PC-9 (cell line): ENCODE measurements at regions not wholly inside any gene's neighbourhood (a gene's known extent, or its start where the extent isn't known, plus 50 kb on each side); places are given as distances from the start of the nearest gene placed in this dataset.

Source experiments
- BruUV-seq: library from RNA; stranded (reverse); fragments of 400-500 nt; replicated peaks from 2 replicates; lab custom pipeline; 2021; lab: Mats Ljungman, UMichigan
- CTCF ChIA-PET: fragments of 300-600 bp; sonication (Branson Sonifier 250); formaldehyde crosslinking; loops from one replicate; lab custom pipeline; 2022; ENCODE audit warnings: antibody characterized with exemption; lab: Charles Lee
- POLR2A ChIA-PET: fragments of 300-600 bp; sonication (Branson Sonifier 250); formaldehyde crosslinking; loops from one replicate; lab custom pipeline; 2022; ENCODE audit warnings: antibody characterized with exemption; ENCODE audit not compliant: unreplicated experiment; lab: Charles Lee
- DNase-seq, 2 experiments: peaks; one replicate each; pipeline versions ENCODE4 v3.0.0 to v3.0.0-alpha.2; 2015 to 2022; ENCODE audit warnings: mixed read lengths in 1 of 2
- H2AFZ ChIP-seq: fragments of 200-600 bp; sonication (generic); 2 replicates; pipeline ENCODE4 v1.8.1; 2017; ENCODE audit warnings: antibody characterized with exemption
- H3F3A ChIP-seq: fragments of 200-600 bp; sonication (generic); 2 replicates; pipeline ENCODE4 v1.8.1; 2017; ENCODE audit warnings: antibody characterized with exemption, mild to moderate bottlenecking, low read depth; ENCODE audit not compliant: insufficient read depth
- H3K27ac ChIP-seq: fragments of 200-600 bp; sonication (generic); 2 replicates; pipeline ENCODE4 v1.6.1; 2016; ENCODE audit warnings: mixed run types
- H3K27me3 ChIP-seq: fragments of 200-600 bp; sonication (generic); 2 replicates; pipeline ENCODE4 v1.6.1; 2016; ENCODE audit warnings: low read depth, mixed run types; ENCODE audit not compliant: insufficient read depth
- H3K36me3 ChIP-seq: fragments of 200-600 bp; sonication (generic); 2 replicates; pipeline ENCODE4 v1.6.1; 2016; ENCODE audit warnings: low read depth, mixed run types
- H3K4me1 ChIP-seq: fragments of 200-600 bp; sonication (generic); replicated peaks from 2 replicates; pipeline ENCODE4 v1.6.1; 2016; ENCODE audit warnings: mixed run types; ENCODE audit not compliant: insufficient read depth
- H3K4me2 ChIP-seq: fragments of 200-600 bp; sonication (generic); 2 replicates; pipeline ENCODE4 v1.6.1; 2017; ENCODE audit warnings: mixed run types
- H3K4me3 ChIP-seq: fragments of 200-600 bp; sonication (generic); 2 replicates; pipeline ENCODE4 v1.6.1; 2016; ENCODE audit warnings: mixed run types
- H3K79me2 ChIP-seq: fragments of 200-600 bp; sonication (generic); 2 replicates; pipeline ENCODE4 v1.6.1; 2017; ENCODE audit warnings: low read depth, mixed run types
- H3K9me2 ChIP-seq: fragments of 200-600 bp; sonication (generic); 2 replicates; pipeline ENCODE4 v1.8.1; 2017; ENCODE audit warnings: mild to moderate bottlenecking; ENCODE audit not compliant: insufficient read depth
- H3K9me3 ChIP-seq: fragments of 200-600 bp; sonication (generic); 2 replicates; pipeline ENCODE4 v1.8.1; 2016; ENCODE audit warnings: low read depth; ENCODE audit not compliant: insufficient read depth
- H4K20me1 ChIP-seq: fragments of 200-600 bp; sonication (generic); 2 replicates; pipeline ENCODE4 v1.8.1; 2017; ENCODE audit not compliant: insufficient read depth
- CTCF ChIP-seq: fragments of 200-600 bp; sonication (generic); conservative IDR thresholded peaks from 2 replicates; pipeline ENCODE4 v1.6.1; 2017; ENCODE audit warnings: mixed run types, antibody characterized with exemption, mild to moderate bottlenecking, moderate library complexity
- EZH2 ChIP-seq: fragments of 200-600 bp; sonication (generic); IDR thresholded peaks from 2 replicates; pipeline ENCODE4 v1.8.0; 2017; ENCODE audit warnings: antibody characterized with exemption, low read depth
- intact Hi-C: fragments of 100-400 bp; cut with micrococcal nuclease; formaldehyde crosslinking; loops from one replicate; pipeline ENCODE4 v1.10.0; 2022; ENCODE audit not compliant: unreplicated experiment

- no peak for DNase-seq
- intact Hi-C loops: no loop called here
- ChIA-PET CTCF (no interaction called here), POLR2A (no interaction called here)
- Histone ChIP-seq H3K36me3 (no peaks in the 10 kb centered on the region), H3K79me2 (no peaks in the 10 kb centered on the region), H3K4me3 (no peak overlapping the region), H3K9me3 (no peaks in the 10 kb centered on the region; the same call in 1 of the 2 replicates), H3K27me3 (no peaks in the 10 kb centered on the region), H3K4me2 (no peak overlapping the region), H4K20me1 (no peaks in the 10 kb centered on the region), H3K9me2 (no peaks in the 10 kb centered on the region), H2AFZ (no peak overlapping the region), H3F3A (no peaks in the 10 kb centered on the region), H3K4me1 (no peaks in the 10 kb centered on the region), H3K27ac (no peak overlapping the region)
- TF ChIP-seq EZH2 (no peak), CTCF (no peak)
- BruUV-seq: no TSS peak
Measured at GRCh38 chr5:173554038-173554955, 62.2 kb downstream of the BOD1 start.

- H2AFZ ChIP-seq: no peak overlapping the region
- no TSS peak for BruUV-seq
- no peak overlapping the region for H3K27ac ChIP-seq
- no peaks in the 10 kb centered on the region for H4K20me1 ChIP-seq
- H3K4me2 ChIP-seq: no peak overlapping the region
- H3K79me2 ChIP-seq: no peaks in the 10 kb centered on the region
- TF ChIP-seq EZH2 (no peak), CTCF (no peak)
- no peaks in the 10 kb centered on the region for H3K36me3 ChIP-seq
- no peak overlapping the region for H3K4me3 ChIP-seq
- POLR2A ChIA-PET: no interaction called here
- H3F3A ChIP-seq: no peaks in the 10 kb centered on the region
- no peaks in the 10 kb centered on the region for H3K27me3 ChIP-seq
- CTCF ChIA-PET: no interaction called here
- 0 out of 2 replicates have a peak, but pooled peaks cover 5% of the 10 kb centered on the region for H3K4me1 ChIP-seq
- intact Hi-C loops: no loop called here
- H3K9me2 ChIP-seq: no peaks in the 10 kb centered on the region
- DNase-seq: no peak
- no peaks in the 10 kb centered on the region for H3K9me3 ChIP-seq
Measured at GRCh38 chr5:173550641-173551040, 65.8 kb downstream of the BOD1 start.

GRCh38 chr5:173549644-173550043 is 66.8 kb downstream of the BOD1 start:
- no peak overlapping the region for H2AFZ ChIP-seq
- H3K27me3 ChIP-seq: no peaks in the 10 kb centered on the region
- no peak for DNase-seq
- H3K79me2 ChIP-seq: no peaks in the 10 kb centered on the region
- no peaks in the 10 kb centered on the region for H4K20me1 ChIP-seq
- ChIA-PET POLR2A (no interaction called here), CTCF (no interaction called here)
- H3K27ac ChIP-seq: no peak overlapping the region
- no peaks in the 10 kb centered on the region for H3K9me2 ChIP-seq
- no peak overlapping the region for H3K4me2 ChIP-seq
- intact Hi-C loops: no loop called here
- TF ChIP-seq CTCF: no peak
- TF ChIP-seq EZH2: no peak
- no peak overlapping the region for H3K4me3 ChIP-seq
- no peaks in the 10 kb centered on the region for H3K9me3 ChIP-seq
- 0 out of 2 replicates have a peak, but pooled peaks cover 5% of the 10 kb centered on the region for H3K4me1 ChIP-seq
- no peaks in the 10 kb centered on the region for H3K36me3 ChIP-seq
- BruUV-seq: no TSS peak
- no peaks in the 10 kb centered on the region for H3F3A ChIP-seq
